ENCODE measurements at regions not wholly inside any gene's neighbourhood (a gene's known extent, or its start where the extent isn't known, plus 50 kb on each side); places are given as distances from the start of the nearest gene placed in this dataset.

GRCh38 chr14:66312451-66312850, 173.7 kb upstream of the CCDC196 start:
- TF ChIP-seq, protein P1, sequence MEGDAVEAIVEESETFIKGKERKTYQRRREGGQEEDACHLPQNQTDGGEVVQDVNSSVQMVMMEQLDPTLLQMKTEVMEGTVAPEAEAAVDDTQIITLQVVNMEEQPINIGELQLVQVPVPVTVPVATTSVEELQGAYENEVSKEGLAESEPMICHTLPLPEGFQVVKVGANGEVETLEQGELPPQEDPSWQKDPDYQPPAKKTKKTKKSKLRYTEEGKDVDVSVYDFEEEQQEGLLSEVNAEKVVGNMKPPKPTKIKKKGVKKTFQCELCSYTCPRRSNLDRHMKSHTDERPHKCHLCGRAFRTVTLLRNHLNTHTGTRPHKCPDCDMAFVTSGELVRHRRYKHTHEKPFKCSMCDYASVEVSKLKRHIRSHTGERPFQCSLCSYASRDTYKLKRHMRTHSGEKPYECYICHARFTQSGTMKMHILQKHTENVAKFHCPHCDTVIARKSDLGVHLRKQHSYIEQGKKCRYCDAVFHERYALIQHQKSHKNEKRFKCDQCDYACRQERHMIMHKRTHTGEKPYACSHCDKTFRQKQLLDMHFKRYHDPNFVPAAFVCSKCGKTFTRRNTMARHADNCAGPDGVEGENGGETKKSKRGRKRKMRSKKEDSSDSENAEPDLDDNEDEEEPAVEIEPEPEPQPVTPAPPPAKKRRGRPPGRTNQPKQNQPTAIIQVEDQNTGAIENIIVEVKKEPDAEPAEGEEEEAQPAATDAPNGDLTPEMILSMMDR (conservative IDR thresholded peaks at IDR 0.05) = no peak
- no peak for TF ChIP-seq ZFX (IDR thresholded peaks at IDR 0.05)
